Liver (tissue), 8 donors: ENCODE measurements at regions not wholly inside any gene's neighbourhood (a gene's known extent, or its start where the extent isn't known, plus 50 kb on each side); places are given as distances from the start of the nearest gene placed in this dataset.

ENCODE experiments used
- DNase-seq: peaks from one replicate; pipeline ENCODE4 v3.0.0-alpha.2; 2017; ENCODE audit warnings: low spot score
- H3K27ac ChIP-seq, 2 donors: one replicate each; pipeline ENCODE4 v1.7.0; 2013; ENCODE audit warnings: inconsistent platforms in 2 of 2, low read length in 2 of 2, control low read depth in 1 of 2, low read depth in 1 of 2, mild to moderate bottlenecking in 1 of 2
- H3K27me3 ChIP-seq, 4 donors: one replicate each; pipeline versions ENCODE4 v1.6.1 to v1.7.0; 2013; ENCODE audit warnings: low read length in 3 of 4, inconsistent platforms in 1 of 4, mild to moderate bottlenecking in 1 of 4, moderate library complexity in 1 of 4; ENCODE audit not compliant: control insufficient read depth in 4 of 4, insufficient read depth in 4 of 4
- H3K36me3 ChIP-seq, 4 donors: one replicate each; pipeline versions ENCODE4 v1.6.1 to v1.7.0; 2013; ENCODE audit warnings: low read length in 3 of 4, mild to moderate bottlenecking in 3 of 4, low read depth in 1 of 4, moderate library complexity in 1 of 4; ENCODE audit not compliant: control insufficient read depth in 4 of 4, insufficient read depth in 3 of 4
- H3K4me1 ChIP-seq, 4 donors: one replicate each; pipeline versions ENCODE4 v1.6.1 to v1.7.0; 2013; ENCODE audit warnings: low read length in 3 of 4, mild to moderate bottlenecking in 3 of 4, moderate library complexity in 1 of 4; ENCODE audit not compliant: control insufficient read depth in 4 of 4, insufficient read depth in 4 of 4
- H3K4me3 ChIP-seq, 3 donors: one replicate each; pipeline versions ENCODE4 v1.6.1 to v1.7.0; 2013; ENCODE audit warnings: low read length in 3 of 3, control low read depth in 1 of 3, low read depth in 1 of 3, mild to moderate bottlenecking in 1 of 3
- H3K9ac ChIP-seq, 2 donors: one replicate each; pipeline ENCODE4 v1.7.0; 2013; ENCODE audit warnings: low read length in 2 of 2, mild to moderate bottlenecking in 2 of 2, moderate library complexity in 2 of 2, control low read depth in 1 of 2, low read depth in 1 of 2
- H3K9me3 ChIP-seq, 4 donors: one replicate each; pipeline versions ENCODE4 v1.6.1 to v1.7.0; 2013; ENCODE audit warnings: low read length in 3 of 4; ENCODE audit not compliant: control insufficient read depth in 4 of 4
- ATF3 ChIP-seq: IDR thresholded peaks from 2 replicates; pipeline ENCODE4 v1.6.1; 2016; ENCODE audit warnings: antibody characterized with exemption
- EGR1 ChIP-seq, 2 donors: IDR thresholded peaks; 2 replicates each; pipeline ENCODE4 v1.6.1; 2016 to 2018; ENCODE audit warnings: antibody characterized with exemption in 2 of 2, low read depth in 2 of 2
- FOXA1 ChIP-seq: IDR thresholded peaks from 2 replicates; pipeline ENCODE4 v1.6.1; 2016; ENCODE audit warnings: antibody characterized with exemption
- FOXA2 ChIP-seq: IDR thresholded peaks from 2 replicates; pipeline ENCODE4 v1.6.1; 2016; ENCODE audit warnings: antibody characterized with exemption
- GABPA ChIP-seq, 2 donors: IDR thresholded peaks in 1 of 2; conservative IDR thresholded peaks in 1 of 2; 2 replicates each; pipeline ENCODE4 v1.6.1; 2016; ENCODE audit warnings: antibody characterized with exemption in 2 of 2, mild to moderate bottlenecking in 1 of 2, moderate library complexity in 1 of 2
- HNF4G ChIP-seq: IDR thresholded peaks from 2 replicates; pipeline ENCODE4 v1.6.1; 2016; ENCODE audit warnings: antibody characterized with exemption
- JUND ChIP-seq, 2 donors: IDR thresholded peaks; 2 replicates each; pipeline ENCODE4 v1.6.1; 2016; ENCODE audit warnings: antibody characterized with exemption in 2 of 2
- MAX ChIP-seq: IDR thresholded peaks from 2 replicates; pipeline ENCODE4 v1.6.1; 2016; ENCODE audit warnings: antibody characterized with exemption
- NR2F2 ChIP-seq: IDR thresholded peaks from 2 replicates; pipeline ENCODE4 v1.6.1; 2016; ENCODE audit warnings: antibody characterized with exemption
- RAD21 ChIP-seq, 2 donors: IDR thresholded peaks; 2 replicates each; pipeline ENCODE4 v1.6.1; 2016; ENCODE audit warnings: antibody characterized with exemption in 2 of 2, mild to moderate bottlenecking in 2 of 2
- RXRA ChIP-seq, 2 donors: IDR thresholded peaks; 2 replicates each; pipeline ENCODE4 v1.6.1; 2017 to 2018; ENCODE audit warnings: antibody characterized with exemption in 2 of 2, mild to moderate bottlenecking in 1 of 2
- SP1 ChIP-seq: IDR thresholded peaks from 2 replicates; pipeline ENCODE4 v1.6.1; 2018; ENCODE audit warnings: antibody characterized with exemption, mild to moderate bottlenecking
- TAF1 ChIP-seq: conservative IDR thresholded peaks from 2 replicates; pipeline ENCODE4 v1.6.1; 2016; ENCODE audit warnings: antibody characterized with exemption, mild to moderate bottlenecking
- YY1 ChIP-seq: IDR thresholded peaks from 2 replicates; pipeline ENCODE4 v1.6.1; 2016; ENCODE audit warnings: antibody characterized with exemption, mild to moderate bottlenecking
- ZBTB33 ChIP-seq: IDR thresholded peaks from 2 replicates; pipeline ENCODE4 v1.6.1; 2016; ENCODE audit warnings: antibody characterized with exemption
- WGBS: extraction: QIAGEN DNeasy Blood & Tissue Kit; methylation state at CpG from one replicate; pipeline ENCODE4 v1.1.7; 2013; 5-methylcytosine and 5-hydroxymethylcytosine counted together
- TF ChIP-seq, protein P1 (sequence below): fragments of 150-350 bp; IDR thresholded peaks from 2 replicates; pipeline ENCODE4 v1.5.1; 2017; ENCODE audit warnings: improper control_type of control experiment, low read depth, low read length; ENCODE audit not compliant: missing input control
- TF ChIP-seq, protein P2 (sequence below): IDR thresholded peaks from 2 replicates; pipeline ENCODE4 v1.6.1; 2016; ENCODE audit warnings: antibody characterized with exemption, mild to moderate bottlenecking
- donor health status: healthy.
- donor health status: healthy.
- donor health status: healthy.
- donor health status: healthy.
- donor health status: healthy.

- H3K9ac ChIP-seq: no peak overlapping the region
- peaks cover 0 to 2% (median 0%) of the 10 kb centered on the region in 4 donors for H3K27me3 ChIP-seq
- H3K9me3 ChIP-seq: no peaks in the 10 kb centered on the region
- H3K4me1 ChIP-seq: no peaks in the 10 kb centered on the region
- 74% methylated on average over 7 of the region's 7 CpGs for WGBS
- no peak for DNase-seq
- no peaks in the 10 kb centered on the region for H3K36me3 ChIP-seq
- no peak overlapping the region for H3K27ac ChIP-seq
- TF ChIP-seq RAD21 (IDR thresholded peaks at IDR 0.05): no peak
- TF ChIP-seq EGR1 (IDR thresholded peaks at IDR 0.05; ENCODE audit: low read depth in 2 of 2): no peak
- TF ChIP-seq FOXA1: no peak
- TF ChIP-seq GABPA (IDR thresholded peaks at IDR 0.05 in 1 of 2, conservative IDR thresholded peaks at IDR 0.05 in 1 of 2): no peak
- no peak for TF ChIP-seq HNF4G
- no peak overlapping the region for H3K4me3 ChIP-seq
These were observed 278.9 kb downstream of the SLC4A3 start for GRCh38 chr2:219906114-219907010.

GRCh38 chr2:219907011-219907365 lies 279.6 kb downstream of the SLC4A3 start:
- H3K9ac ChIP-seq: no peak overlapping the region
- no peaks in the 10 kb centered on the region for H3K9me3 ChIP-seq
- H3K4me1 ChIP-seq: no peaks in the 10 kb centered on the region
- H3K27ac ChIP-seq: no peak overlapping the region
- TF ChIP-seq ZBTB33 (no peak), RXRA (IDR thresholded peaks at IDR 0.05) (no peak), EGR1 (IDR thresholded peaks at IDR 0.05; ENCODE audit: low read depth in 2 of 2) (no peak), YY1 (no peak), MAX (no peak), JUND (IDR thresholded peaks at IDR 0.05) (no peak), TAF1 (no peak), FOXA1 (no peak), RAD21 (IDR thresholded peaks at IDR 0.05) (no peak), NR2F2 (no peak), ATF3 (no peak), FOXA2 (no peak), GABPA (IDR thresholded peaks at IDR 0.05 in 1 of 2, conservative IDR thresholded peaks at IDR 0.05 in 1 of 2) (no peak), SP1 (no peak), HNF4G (no peak)
- TF ChIP-seq, protein P1, sequence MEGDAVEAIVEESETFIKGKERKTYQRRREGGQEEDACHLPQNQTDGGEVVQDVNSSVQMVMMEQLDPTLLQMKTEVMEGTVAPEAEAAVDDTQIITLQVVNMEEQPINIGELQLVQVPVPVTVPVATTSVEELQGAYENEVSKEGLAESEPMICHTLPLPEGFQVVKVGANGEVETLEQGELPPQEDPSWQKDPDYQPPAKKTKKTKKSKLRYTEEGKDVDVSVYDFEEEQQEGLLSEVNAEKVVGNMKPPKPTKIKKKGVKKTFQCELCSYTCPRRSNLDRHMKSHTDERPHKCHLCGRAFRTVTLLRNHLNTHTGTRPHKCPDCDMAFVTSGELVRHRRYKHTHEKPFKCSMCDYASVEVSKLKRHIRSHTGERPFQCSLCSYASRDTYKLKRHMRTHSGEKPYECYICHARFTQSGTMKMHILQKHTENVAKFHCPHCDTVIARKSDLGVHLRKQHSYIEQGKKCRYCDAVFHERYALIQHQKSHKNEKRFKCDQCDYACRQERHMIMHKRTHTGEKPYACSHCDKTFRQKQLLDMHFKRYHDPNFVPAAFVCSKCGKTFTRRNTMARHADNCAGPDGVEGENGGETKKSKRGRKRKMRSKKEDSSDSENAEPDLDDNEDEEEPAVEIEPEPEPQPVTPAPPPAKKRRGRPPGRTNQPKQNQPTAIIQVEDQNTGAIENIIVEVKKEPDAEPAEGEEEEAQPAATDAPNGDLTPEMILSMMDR: no peak
- TF ChIP-seq, protein P2, sequence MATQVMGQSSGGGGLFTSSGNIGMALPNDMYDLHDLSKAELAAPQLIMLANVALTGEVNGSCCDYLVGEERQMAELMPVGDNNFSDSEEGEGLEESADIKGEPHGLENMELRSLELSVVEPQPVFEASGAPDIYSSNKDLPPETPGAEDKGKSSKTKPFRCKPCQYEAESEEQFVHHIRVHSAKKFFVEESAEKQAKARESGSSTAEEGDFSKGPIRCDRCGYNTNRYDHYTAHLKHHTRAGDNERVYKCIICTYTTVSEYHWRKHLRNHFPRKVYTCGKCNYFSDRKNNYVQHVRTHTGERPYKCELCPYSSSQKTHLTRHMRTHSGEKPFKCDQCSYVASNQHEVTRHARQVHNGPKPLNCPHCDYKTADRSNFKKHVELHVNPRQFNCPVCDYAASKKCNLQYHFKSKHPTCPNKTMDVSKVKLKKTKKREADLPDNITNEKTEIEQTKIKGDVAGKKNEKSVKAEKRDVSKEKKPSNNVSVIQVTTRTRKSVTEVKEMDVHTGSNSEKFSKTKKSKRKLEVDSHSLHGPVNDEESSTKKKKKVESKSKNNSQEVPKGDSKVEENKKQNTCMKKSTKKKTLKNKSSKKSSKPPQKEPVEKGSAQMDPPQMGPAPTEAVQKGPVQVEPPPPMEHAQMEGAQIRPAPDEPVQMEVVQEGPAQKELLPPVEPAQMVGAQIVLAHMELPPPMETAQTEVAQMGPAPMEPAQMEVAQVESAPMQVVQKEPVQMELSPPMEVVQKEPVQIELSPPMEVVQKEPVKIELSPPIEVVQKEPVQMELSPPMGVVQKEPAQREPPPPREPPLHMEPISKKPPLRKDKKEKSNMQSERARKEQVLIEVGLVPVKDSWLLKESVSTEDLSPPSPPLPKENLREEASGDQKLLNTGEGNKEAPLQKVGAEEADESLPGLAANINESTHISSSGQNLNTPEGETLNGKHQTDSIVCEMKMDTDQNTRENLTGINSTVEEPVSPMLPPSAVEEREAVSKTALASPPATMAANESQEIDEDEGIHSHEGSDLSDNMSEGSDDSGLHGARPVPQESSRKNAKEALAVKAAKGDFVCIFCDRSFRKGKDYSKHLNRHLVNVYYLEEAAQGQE: no peak
- WGBS: 65% methylated on average over 4 of the region's 4 CpGs
- H3K4me3 ChIP-seq: no peak overlapping the region
- no peaks in the 10 kb centered on the region for H3K27me3 ChIP-seq
- H3K36me3 ChIP-seq: no peaks in the 10 kb centered on the region
- DNase-seq: no peak
